Islet of Langerhans (tissue), 1 donor: ENCODE measurements at regions not wholly inside any gene's neighbourhood (a gene's known extent, or its start where the extent isn't known, plus 50 kb on each side); places are given as distances from the start of the nearest gene placed in this dataset.
A peak's percentile ranks its signal among the peaks of the same experiment; 100 is the strongest.
"Not testable (repeated sequence)": the region's sequence is repeated elsewhere in the genome, so short reads cannot be mapped to it uniquely, and the experiment has no call there.

Experiments
- FAIRE-seq: peaks from one replicate; lab custom pipeline; 2011; peaks lifted over from hg19 to GRCh38; lab: Jason Lieb, UNC

DNA sequence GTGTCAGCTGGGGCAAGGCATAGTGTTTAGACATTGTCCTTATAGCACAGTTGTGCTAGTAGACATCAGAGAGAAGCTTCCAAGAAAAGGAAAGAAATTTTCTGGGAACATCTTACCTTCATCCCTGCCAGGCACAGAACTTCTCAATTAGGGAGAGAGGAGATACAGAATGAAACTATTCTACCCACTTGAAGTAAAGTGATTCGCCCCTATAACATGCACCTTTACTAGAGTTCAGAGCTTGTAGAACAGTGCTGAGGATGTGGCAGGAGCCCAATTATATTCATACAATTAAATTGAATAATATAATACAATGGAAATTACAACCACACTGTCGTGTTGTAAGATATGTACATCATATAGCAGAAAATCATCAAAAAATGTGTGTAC is 1063.9 kb upstream of the CITED2 start:
- FAIRE-seq, result no peak

DNA sequence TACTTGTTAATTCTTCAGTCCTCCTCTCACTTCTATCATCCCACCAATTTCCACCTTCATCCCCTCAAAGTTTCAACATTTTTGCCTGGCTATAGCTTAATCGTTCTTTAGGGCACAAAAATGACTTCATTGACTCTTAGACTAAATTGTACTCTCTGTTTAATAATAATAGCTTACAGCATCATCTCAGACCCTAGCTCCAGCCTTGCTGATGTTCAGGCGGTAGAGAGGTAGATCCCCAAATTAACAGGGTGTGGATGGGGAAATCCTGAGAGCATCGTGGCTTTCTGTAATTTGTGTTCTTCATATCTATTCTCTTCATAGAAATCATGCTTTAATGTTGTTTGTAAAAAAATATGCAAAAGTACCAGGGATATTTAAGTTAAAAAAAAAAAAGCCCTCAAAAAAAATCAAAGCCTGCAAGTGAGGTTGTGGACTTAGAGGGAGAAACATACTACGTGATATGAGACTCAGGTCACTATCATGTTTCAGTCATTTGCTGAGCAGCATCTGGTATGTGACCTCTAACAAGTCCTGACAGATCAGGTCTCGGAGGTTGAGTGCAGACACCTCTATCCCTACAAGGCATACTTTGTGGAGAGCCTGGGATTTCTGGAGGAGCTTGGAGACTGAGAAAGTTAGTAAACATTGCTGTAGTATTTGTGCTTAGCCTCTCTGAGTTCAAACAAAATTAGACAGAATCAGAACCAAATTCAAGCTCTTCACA is 1063.3 kb upstream of the CITED2 start:
- no peak for FAIRE-seq

DNA sequence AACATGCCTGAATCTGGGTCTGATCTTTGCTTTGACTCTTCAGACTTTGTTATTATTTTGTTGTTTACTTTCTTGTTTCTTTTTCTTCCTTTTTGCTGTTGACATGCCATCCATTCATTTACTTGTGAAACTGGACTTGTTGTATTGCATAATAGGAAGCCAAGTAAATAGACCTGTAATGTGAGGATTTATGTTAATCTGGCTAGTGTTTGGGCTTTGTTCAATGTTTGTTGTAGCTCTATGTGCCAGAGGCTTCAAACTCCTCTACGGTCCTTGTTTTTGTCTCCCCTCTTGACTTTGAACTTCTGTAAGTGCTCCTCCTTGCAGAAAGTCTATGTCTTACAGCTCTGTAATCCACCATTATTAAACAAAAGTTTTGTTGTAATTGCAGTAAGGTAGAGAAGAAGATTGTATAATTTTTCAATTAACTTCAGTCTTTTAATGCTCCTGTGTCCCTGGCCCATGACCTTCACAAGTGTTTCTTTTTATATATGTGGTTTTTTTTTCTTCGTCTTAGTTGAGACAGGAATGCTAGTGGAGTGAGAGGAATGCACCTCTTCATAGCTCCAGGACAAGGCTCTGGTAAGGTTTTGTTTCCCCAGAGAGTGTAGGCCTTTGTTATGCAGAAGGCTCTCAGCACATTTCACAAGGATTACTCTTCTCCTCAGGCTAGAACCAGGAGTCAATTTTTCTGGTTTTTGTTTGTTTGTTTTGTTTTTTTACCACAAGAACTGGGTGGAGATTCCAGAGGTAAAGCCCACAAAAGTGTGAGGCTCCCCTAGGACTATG is 1061.8 kb upstream of the CITED2 start:
- FAIRE-seq, result no peak

DNA sequence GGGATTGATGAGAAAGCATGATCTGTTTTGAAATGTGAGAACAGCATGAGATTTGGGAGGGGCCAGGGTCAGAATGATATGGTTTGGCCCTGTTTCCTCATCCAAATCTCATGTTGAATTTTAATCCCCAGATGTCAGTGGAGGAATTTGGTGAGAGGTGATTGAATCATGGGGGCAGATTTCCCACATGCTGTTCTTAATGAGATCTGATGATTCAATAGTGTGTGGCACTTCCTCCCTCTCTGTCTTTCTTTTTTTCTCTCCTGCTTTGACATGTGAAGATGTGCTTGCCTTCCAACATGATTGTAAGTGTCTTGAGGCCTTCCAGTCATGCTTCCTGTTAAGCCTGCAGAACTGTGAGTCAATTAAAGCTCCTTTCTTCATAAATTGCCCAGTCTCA is 1060.3 kb upstream of the CITED2 start:
- no peak for FAIRE-seq

DNA sequence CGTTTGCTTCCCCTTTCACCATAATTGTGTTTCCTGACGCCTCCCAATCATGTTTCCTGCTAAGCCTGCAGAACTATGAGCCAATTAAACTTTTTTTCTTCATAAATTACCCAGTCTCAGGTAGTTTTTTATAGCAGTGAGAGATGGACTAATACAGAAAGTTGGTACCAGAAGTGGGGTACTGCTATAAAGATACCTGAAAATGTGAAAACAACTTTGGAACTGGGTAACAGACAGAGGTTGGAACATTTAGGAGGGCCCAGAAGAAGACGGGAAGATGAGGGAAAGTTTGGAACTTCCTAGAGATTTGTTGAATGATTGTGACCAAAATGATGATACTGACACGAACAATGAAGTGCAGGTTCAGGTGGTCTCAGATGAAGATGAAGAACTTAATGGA is 1058.6 kb upstream of the CITED2 start:
- no peak for FAIRE-seq

DNA sequence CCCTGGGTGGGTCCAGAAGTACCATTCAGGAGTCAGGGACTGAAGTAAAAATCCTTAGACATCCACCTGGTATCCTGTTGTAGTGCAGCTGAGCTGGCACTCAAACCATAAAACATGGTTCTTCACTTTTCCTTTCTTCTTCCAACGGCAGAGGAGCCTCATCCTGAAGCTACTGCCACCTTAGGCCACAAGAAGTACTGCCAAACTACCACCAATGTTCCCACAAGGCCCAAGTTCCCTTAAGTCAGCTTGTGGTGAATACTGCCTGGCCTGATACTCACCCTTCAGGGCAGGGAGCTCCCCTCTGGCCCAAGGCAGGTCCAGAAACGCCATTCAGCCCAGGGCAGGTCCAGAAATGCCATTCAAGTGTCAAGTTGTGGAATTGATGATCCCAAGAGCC is 1053.4 kb upstream of the CITED2 start:
- no peak for FAIRE-seq

DNA sequence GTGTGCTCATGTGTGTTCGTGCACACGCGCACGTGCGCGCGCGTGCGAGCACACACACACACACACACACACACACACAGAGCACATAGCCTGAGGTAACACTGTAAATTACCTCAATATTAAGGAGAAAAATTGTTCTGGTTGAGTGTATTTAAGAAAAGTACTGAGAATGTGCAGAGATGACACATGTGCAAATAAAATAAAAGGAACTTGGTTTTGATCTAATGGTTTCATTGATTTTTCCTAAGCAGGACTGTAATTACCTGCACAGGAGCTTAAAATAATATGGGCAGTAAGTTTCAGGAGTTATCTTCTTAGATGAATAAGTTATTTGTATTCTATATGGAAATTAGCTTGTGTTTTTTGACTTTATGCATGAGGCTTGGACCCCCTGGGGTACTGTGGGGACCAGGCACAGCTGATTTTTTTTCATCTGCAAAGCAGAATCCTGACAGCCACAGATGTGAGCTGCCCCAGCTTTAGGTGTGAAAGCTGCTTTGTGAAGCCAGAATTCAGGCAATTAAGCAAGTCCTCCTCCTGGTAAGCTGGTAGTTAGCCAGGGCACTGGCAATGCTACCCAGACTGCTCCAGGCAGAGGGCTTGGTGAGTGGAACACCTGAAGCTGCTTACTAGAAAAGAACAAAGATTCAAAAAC is 1040.6 kb upstream of the CITED2 start:
- no peak for FAIRE-seq

DNA sequence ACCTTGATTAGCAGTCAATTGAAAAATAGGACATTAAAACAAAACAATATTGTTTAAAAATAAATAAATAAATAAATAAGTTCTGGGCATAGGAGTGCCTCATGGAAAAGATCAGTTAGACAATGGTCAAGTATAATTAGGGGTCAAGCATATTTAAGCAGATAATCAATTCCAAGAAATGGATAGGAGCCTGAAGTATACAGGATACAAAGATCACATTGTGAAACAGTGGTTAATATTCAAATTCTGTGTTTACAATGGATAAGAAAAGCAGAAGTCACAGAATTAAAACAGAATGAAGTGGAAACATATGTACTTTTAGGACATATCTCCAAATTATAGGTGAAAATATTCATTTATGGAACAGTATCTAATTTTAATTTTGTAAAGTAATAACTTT is 1028.6 kb upstream of the CITED2 start:
- no peak for FAIRE-seq

DNA sequence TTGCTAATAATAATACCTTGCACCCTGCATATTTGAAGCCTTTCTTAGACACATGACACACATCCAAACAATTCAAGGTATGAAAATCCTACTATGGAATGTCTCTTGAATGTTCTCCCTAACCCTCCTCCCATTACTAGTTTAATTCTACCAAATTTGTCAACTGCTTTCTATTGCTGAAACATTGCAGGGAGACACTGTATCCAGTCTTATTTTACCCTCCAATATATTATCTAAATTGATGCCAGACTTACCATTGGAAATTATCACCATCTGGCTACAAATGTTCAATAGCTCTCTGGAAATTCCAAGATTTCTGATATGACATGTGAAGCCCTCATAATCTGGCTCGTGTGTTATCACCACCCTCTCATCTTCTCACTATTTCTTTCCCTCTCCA is 1027.3 kb upstream of the CITED2 start:
- no peak for FAIRE-seq

DNA sequence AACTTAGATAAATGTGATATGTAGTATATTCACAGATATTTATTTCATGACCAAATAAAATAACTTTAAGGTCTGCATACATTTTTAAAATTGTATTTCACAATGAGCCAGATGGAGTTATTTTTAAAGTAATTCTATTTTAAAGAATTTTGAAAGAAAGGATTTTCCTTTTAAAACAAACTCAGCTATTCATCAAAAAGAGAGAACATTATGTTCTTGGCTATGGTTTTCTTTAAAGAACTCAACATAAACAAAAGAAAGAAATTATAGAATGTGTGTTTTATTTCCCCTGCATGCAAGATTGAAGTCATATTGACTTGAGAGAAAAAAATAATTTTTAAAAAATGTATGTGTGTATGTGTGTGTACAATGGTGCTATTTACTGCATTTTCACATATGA is 1023.6 kb upstream of the CITED2 start:
- no peak for FAIRE-seq

DNA sequence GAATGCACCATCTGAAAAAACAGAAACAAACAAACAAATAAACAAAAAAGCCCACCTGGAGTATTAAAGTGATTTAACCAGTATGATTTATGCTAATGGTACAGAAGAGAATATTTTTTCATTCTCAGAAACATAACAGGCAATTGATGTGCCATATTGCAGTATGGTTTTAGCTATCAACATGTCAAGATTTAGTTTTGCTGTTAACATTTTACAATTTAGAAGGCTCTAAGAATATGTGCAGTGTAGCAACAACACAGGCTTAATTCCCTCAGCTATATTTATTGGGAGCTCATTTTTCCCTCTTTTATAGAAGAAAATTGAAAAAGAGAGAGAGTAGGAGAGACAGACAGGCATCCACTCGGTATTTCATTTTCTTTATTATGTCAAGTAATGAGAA is 1022.7 kb upstream of the CITED2 start:
- no peak for FAIRE-seq

DNA sequence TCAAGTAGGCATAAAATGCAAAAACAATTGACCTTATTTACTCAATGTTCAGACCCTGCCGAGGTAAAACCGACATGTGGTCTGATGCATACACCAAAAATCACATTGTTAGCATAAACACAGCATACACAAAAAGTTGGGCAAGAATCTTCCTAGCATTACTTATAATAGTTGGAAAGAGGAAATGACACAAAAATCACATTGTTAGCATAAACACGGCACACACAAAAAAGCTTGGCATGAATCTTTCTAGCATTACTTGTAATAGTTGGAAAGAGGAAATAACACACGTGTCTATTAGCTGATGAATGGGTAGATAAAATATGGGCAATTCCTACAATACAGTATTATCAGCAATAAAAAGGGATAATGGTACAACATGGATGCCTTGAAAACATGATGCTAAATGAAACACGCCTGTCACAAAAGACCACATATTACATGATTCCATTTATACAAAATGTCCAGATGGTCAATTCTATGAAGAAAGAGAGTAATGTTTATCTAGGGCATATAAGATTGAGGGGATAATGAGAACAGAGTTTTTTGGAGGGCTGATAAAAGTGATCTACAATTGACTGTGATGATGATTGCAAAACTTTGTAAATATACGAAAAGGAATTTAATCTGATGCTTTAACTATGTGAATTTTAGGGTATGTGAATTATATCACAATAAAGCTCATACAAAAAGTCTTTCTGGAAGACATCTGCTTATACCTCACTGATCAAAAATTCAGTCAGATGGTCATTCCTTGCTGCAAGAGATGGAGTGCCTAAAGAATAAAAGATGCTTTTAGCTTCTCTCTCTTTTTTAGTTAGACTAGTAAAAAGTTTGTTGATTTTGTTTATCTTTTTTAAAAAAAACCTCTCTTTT is 1019.5 kb upstream of the CITED2 start:
- FAIRE-seq, result no peak

DNA sequence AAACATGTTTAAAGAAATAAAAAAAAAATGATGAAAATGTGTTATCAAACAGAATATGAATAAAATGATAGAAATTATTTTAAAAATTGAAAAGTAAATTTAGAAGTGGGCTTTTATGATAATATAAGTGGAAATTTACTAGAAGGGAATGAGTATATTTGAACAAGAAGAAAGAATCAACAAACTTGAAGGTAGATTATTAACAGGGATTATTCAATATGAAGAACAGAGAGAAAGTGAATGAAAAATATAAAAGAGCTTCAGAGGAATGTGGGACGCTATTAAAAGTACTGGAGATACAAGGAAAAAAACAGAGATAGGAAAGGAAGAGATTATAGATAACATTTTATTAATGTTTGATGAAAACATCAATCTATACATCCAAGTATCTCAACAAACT is 1014.4 kb upstream of the CITED2 start:
- FAIRE-seq, result peak; percentile 77

DNA sequence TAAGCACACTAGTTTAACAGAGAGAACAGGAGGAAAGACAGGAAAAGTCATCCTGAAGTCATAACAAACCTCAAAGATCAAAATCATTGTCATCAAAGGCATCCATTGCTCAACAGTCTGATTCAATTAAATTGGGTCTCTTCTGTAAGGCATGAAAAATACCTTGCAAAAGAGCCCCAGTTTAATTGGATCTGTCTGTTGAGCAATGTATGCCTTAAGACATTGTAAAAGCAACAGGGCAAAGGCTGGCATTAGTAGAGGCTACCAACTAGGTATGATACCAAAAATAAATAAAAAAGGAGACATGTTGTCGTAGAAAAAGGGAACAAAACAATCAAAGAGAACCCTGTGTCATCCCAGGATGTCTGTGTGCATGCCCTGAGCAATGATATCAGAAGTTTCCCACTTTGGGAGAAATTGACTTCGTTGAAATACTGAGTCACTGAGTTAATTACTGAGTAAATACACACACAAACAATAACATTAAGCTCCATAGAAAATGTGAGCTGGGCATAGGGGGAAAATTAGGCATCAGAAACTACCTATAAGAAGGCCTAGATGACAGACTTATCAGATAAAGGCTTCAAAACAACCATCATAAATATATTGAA is 1013.8 kb upstream of the CITED2 start:
- FAIRE-seq, result no peak

DNA sequence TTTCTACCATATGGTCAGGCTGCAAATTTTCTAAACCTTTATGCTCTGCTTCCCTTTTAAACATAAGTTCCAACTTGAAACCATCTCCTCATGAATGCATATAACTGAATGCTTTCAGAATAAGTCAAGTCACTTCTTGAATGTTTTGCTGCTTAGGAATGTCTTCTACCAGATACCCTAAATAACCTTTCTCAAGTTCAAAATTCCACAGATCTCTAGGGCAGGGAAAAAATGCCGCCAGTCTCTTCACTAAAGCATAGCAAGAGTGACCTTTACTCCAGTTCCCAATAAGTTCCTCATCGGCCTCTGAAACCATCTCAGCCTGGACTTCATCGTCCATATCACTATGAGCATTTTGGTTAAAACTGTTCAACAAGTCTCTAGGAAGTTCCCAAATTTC is 1011.2 kb upstream of the CITED2 start:
- FAIRE-seq, result no peak

DNA sequence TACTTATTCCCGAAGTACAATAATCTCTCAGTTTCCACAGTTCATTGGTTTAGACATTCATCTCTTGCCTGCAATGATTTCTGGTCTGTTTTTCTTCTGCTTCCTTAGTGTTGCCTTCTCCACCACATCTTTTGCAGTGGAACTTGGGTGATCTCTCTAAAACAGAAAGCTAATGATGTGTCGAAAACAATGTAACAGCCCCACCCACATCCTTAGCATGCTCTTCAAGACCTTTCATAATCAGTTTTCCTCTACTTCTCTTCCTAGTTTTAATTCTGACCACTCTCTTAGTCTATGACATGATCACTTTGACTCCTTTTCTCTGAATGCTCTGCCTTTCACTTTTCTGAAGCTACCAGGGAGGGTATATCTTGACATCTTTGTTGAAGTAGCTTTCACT is 1007.9 kb upstream of the CITED2 start:
- no peak for FAIRE-seq

DNA sequence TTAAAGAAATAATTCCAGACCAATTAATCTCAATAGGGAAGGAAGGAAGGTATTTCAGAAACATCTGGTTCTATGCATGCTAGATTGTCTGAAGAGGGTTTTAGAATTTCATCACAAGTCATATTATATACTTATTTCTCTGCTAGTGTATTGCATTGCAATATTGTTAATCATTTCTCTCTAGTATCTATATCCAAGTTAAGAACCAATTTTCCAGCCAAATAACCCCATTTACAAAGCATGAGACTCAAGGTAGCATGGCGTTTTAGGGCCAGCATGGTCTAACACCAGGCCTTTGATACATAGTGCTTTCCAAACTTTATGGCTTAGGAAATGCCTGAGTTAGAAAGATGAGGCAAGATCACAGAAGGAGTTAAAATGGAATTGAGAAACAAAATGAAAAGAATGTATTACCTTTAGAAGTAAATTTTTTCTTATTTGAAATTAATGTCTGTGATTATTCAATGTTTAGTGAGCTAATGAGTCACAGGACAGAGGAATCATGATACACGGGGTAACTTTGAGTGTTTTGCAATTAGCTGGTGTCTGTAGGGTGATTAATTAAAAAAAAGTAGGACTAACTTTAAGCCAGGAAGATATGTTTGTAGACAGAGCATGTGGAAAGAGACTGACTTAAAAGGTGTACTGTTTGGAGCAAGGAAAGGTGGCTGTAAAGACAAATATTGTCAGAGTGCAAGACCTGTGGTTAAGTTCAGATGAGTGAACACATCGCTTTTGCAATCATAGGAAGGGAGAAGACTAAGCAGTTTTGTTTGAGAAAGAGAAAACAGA is 1006.2 kb upstream of the CITED2 start:
- FAIRE-seq, result peak; percentile 86

DNA sequence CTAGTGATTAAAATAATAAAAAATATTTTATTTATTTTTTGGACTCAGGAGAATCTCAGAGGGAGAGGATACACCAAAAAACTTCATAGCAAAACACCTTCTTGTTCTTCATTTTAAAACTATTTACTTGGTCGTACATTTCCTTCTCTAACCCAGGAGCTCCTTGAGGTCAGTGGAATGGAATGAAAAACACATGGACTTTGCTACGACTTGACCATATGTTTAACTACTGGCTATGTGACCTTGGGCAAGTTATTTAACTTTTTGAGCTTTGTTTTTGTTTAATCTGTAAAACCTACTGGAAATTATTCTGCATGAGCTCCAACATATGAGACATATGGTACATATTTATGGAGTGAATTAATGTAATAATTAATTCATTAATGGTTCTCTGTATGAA is 1005.5 kb upstream of the CITED2 start:
- peak; percentile 17 for FAIRE-seq

DNA sequence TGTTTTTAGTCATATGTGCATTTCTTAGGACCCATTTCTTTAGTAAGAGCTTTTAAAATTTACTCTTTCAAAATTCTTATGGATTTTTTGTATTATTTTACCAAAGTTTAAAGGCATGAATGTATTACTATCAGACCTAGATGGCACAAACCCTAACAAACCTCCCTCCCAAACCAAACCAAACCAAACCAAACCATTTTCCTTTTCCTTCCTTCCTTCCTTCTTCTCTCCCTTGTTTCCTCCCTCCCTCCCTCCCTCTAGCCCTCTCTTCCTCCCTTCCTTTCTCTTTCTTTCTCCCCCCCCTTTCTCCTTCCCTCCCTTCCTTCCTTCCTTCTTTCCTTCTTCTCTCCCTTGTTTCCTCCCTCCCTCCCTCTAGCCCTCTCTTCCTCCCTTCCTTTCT is 1001.8 kb upstream of the CITED2 start:
- FAIRE-seq, result no peak

DNA sequence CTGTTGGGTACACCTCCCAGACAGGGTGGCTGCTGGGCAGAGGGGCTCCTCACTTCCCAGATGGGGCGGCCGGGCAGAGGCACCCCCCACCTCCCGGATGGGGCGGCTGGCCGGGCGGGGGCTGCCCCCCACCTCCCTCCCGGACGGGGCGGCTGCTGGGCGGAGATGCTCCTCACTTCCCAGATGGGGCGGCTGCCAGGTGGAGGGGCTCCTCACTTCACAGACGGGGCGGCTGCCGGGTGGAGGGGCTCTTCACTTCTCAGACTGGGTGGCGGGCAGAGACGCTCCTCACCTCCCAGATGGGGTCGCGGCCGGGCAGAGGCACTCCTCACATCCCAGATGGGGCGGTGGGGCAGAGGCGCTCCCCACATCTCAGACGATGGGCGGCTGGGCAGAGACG is 999.3 kb upstream of the CITED2 start:
- FAIRE-seq, result not testable (repeated sequence)

DNA sequence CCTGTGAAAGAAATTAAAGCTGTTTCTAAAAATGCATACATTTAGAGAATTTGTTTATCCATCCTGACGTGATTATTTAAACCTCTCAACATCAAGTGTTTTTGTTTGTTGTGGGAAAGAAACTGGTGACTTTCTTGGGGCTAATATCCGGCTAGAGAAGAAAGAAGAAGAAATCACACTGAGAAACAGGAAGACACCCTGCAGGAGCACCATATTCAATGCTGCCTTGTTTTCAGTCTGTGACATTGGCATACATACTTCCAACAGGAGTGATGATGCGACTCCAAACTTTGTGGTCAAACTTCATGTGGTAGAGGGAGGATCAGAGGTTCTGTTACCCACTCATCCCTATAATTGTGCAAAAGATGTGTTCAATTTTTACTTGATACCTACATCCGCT is 997.6 kb upstream of the CITED2 start:
- FAIRE-seq, result no peak
